Smooth muscle cell (in vitro differentiated cells): ENCODE measurements at regions not wholly inside any gene's neighbourhood (a gene's known extent, or its start where the extent isn't known, plus 50 kb on each side); places are given as distances from the start of the nearest gene placed in this dataset.
"Not testable (repeated sequence)": the region's sequence is repeated elsewhere in the genome, so short reads cannot be mapped to it uniquely, and the experiment has no call there.

Source experiments
- DNase-seq: peaks from one replicate; lab custom pipeline; 2025; ENCODE audit not compliant: unreplicated experiment; lab: John Stamatoyannopoulos, UW
- H2AFZ ChIP-seq: fragments of 200-600 bp; sonication (generic); 2 replicates; pipeline ENCODE4 v1.6.0; 2016; ENCODE audit warnings: antibody characterized with exemption, low read depth, mild to moderate bottlenecking
- H3F3A ChIP-seq: fragments of 200-600 bp; sonication (generic); 2 replicates; pipeline ENCODE4 v1.6.0; 2017; ENCODE audit warnings: antibody characterized with exemption, low read depth
- H3K27ac ChIP-seq: fragments of 200-600 bp; sonication (generic); 2 replicates; pipeline ENCODE4 v1.5.1; 2016; ENCODE audit warnings: low read depth, mild to moderate bottlenecking
- H3K27me3 ChIP-seq: fragments of 200-600 bp; sonication (generic); 2 replicates; pipeline ENCODE4 v1.6.1; 2016; ENCODE audit warnings: low read depth, mild to moderate bottlenecking
- H3K36me3 ChIP-seq: fragments of 200-600 bp; sonication (generic); 2 replicates; pipeline ENCODE4 v1.5.1; 2016; ENCODE audit warnings: low read depth
- H3K4me1 ChIP-seq: fragments of 200-600 bp; sonication (generic); 2 replicates; pipeline ENCODE4 v1.5.1; 2016; ENCODE audit warnings: low read depth
- H3K4me2 ChIP-seq: fragments of 200-600 bp; sonication (generic); 2 replicates; pipeline ENCODE4 v1.6.0; 2016; ENCODE audit warnings: mild to moderate bottlenecking
- H3K4me3 ChIP-seq: fragments of 200-600 bp; sonication (generic); 2 replicates; pipeline ENCODE4 v1.5.1; 2016; ENCODE audit warnings: mild to moderate bottlenecking
- H3K79me2 ChIP-seq: fragments of 200-600 bp; sonication (generic); 2 replicates; pipeline ENCODE4 v1.6.0; 2016; ENCODE audit warnings: low read depth, mild to moderate bottlenecking
- H3K9ac ChIP-seq: fragments of 200-600 bp; sonication (generic); 2 replicates; pipeline ENCODE4 v1.6.0; 2016; ENCODE audit warnings: low read depth
- H3K9me3 ChIP-seq: fragments of 200-600 bp; sonication (generic); replicated peaks from 2 replicates; pipeline ENCODE4 v1.5.1; 2016; ENCODE audit warnings: low read depth
- H4K20me1 ChIP-seq: fragments of 200-600 bp; sonication (generic); 2 replicates; pipeline ENCODE4 v1.6.0; 2016; ENCODE audit warnings: low read depth
- CTCF ChIP-seq: fragments of 200-600 bp; sonication (generic); IDR thresholded peaks from 2 replicates; pipeline ENCODE4 v1.5.1; 2017; ENCODE audit warnings: borderline replicate concordance, mild to moderate bottlenecking, antibody characterized with exemption; ENCODE audit not compliant: insufficient read depth, poor library complexity, severe bottlenecking
- WGBS: methylation state at CpG from one replicate; pipeline ENCODE4 v1.1.7; 2016; ENCODE audit warnings: low lambda C conversion rate; 5-methylcytosine and 5-hydroxymethylcytosine counted together

- H3K9ac ChIP-seq, result no peak overlapping the region
- no peaks in the 10 kb centered on the region for H3K36me3 ChIP-seq
- no peak overlapping the region for H3K4me2 ChIP-seq
- H3K27me3 ChIP-seq, result no peaks in the 10 kb centered on the region
- no peaks in the 10 kb centered on the region for H3F3A ChIP-seq
- no peaks in the 10 kb centered on the region for H3K4me1 ChIP-seq
- H3K79me2 ChIP-seq, result no peaks in the 10 kb centered on the region
- no peak for TF ChIP-seq CTCF
- no peaks in the 10 kb centered on the region for H3K9me3 ChIP-seq
- H2AFZ ChIP-seq, result no peak overlapping the region
- DNase-seq, result no peak
- H3K27ac ChIP-seq, result no peak overlapping the region
- no peak overlapping the region for H3K4me3 ChIP-seq
- H4K20me1 ChIP-seq, result no peaks in the 10 kb centered on the region
- WGBS, result 58% methylated on average over 1 of the region's 1 CpG
These were observed 545.7 kb upstream of the AGA start for GRCh38 chr4:177987896-177988295.

GRCh38 chr4:177989503-177990201 lies 547.4 kb upstream of the AGA start:
- no peak overlapping the region for H3K4me2 ChIP-seq
- no peak overlapping the region for H2AFZ ChIP-seq

GRCh38 chr4:178003098-178003657 lies 560.9 kb upstream of the AGA start:
- no peaks in the 10 kb centered on the region for H4K20me1 ChIP-seq
- no peak overlapping the region for H2AFZ ChIP-seq
- H3K27ac ChIP-seq, result no peak overlapping the region
- no peaks in the 10 kb centered on the region for H3K27me3 ChIP-seq
- H3K9ac ChIP-seq, result no peak overlapping the region
- no peaks in the 10 kb centered on the region for H3F3A ChIP-seq
- no peak for DNase-seq
- no peak overlapping the region for H3K4me2 ChIP-seq
- H3K36me3 ChIP-seq, result no peaks in the 10 kb centered on the region
- no peaks in the 10 kb centered on the region for H3K79me2 ChIP-seq
- H3K4me3 ChIP-seq, result no peak overlapping the region
- no peaks in the 10 kb centered on the region for H3K4me1 ChIP-seq
- no peaks in the 10 kb centered on the region for H3K9me3 ChIP-seq
- WGBS, result 92% methylated on average over 5 of the region's 5 CpGs
- no peak for TF ChIP-seq CTCF

More at GRCh38 chr4:177989503-177990201, 547.4 kb upstream of the AGA start:
- no peaks in the 10 kb centered on the region for H3K4me1 ChIP-seq
- TF ChIP-seq CTCF, result no peak
- H3K27ac ChIP-seq, result no peak overlapping the region
- H3K79me2 ChIP-seq, result no peaks in the 10 kb centered on the region
- no peak for DNase-seq
- H3K9me3 ChIP-seq, result no peaks in the 10 kb centered on the region
- no peak overlapping the region for H3K4me3 ChIP-seq
- no peaks in the 10 kb centered on the region for H4K20me1 ChIP-seq
- H3K9ac ChIP-seq, result no peak overlapping the region
- no peaks in the 10 kb centered on the region for H3F3A ChIP-seq
- no peaks in the 10 kb centered on the region for H3K27me3 ChIP-seq
- WGBS, result 90% methylated on average over 4 of the region's 4 CpGs
- H3K36me3 ChIP-seq, result no peaks in the 10 kb centered on the region

GRCh38 chr4:178010596-178010995 lies 568.4 kb upstream of the AGA start:
- Histone ChIP-seq H3K79me2 (no peaks in the 10 kb centered on the region), H3K4me3 (no peak overlapping the region), H4K20me1 (no peaks in the 10 kb centered on the region), H3K27me3 (no peaks in the 10 kb centered on the region), H3K27ac (no peak overlapping the region), H3K4me1 (no peaks in the 10 kb centered on the region), H3F3A (no peaks in the 10 kb centered on the region), H3K4me2 (no peak overlapping the region), H3K9me3 (no peaks in the 10 kb centered on the region), H2AFZ (no peak overlapping the region), H3K9ac (no peak overlapping the region), H3K36me3 (no peaks in the 10 kb centered on the region)
- WGBS, result 68% methylated on average over 3 of the region's 3 CpGs
- no peak for DNase-seq
- TF ChIP-seq CTCF, result no peak

GRCh38 chr4:178015046-178015445 lies 572.8 kb upstream of the AGA start:
- not testable (repeated sequence) for H2AFZ ChIP-seq, H3K4me1 ChIP-seq, H3K79me2 ChIP-seq, H3K4me2 ChIP-seq, H3K9me3 ChIP-seq, H3K27me3 ChIP-seq, H4K20me1 ChIP-seq, H3K36me3 ChIP-seq, H3K27ac ChIP-seq, H3F3A ChIP-seq, H3K9ac ChIP-seq, DNase-seq, H3K4me3 ChIP-seq
- 90% methylated on average over 27 of the region's 27 CpGs for WGBS
